ENCODE measurements at regions not wholly inside any gene's neighbourhood (a gene's known extent, or its start where the extent isn't known, plus 50 kb on each side); places are given as distances from the start of the nearest gene placed in this dataset.

- no peak for DNase-seq (ENCODE audit: low spot score)
Observed at GRCh38 chr16:87127766-87128147, 189.4 kb downstream of the C16orf95 start.

GRCh38 chr16:87129771-87130170 lies 187.4 kb downstream of the C16orf95 start:
- no peak for DNase-seq (ENCODE audit: low spot score)

GRCh38 chr16:87131061-87131995 lies 185.9 kb downstream of the C16orf95 start:
- DNase-seq (ENCODE audit: low spot score): no peak

GRCh38 chr16:87131996-87132345 lies 185.2 kb downstream of the C16orf95 start:
- DNase-seq (ENCODE audit: low spot score): no peak

- DNase-seq (ENCODE audit: low spot score): no peak
Observed at GRCh38 chr16:87132361-87133014, 184.7 kb downstream of the C16orf95 start.

GRCh38 chr16:87133112-87133850 lies 183.9 kb downstream of the C16orf95 start:
- DNase-seq (ENCODE audit: low spot score): no peak

- DNase-seq (ENCODE audit: low spot score): no peak
Observed at GRCh38 chr16:87133966-87134627, 183.1 kb downstream of the C16orf95 start.

- no peak for DNase-seq (ENCODE audit: low spot score)
Observed at GRCh38 chr16:87134628-87134995, 182.6 kb downstream of the C16orf95 start.

- no peak for DNase-seq (ENCODE audit: low spot score)
Observed at GRCh38 chr16:87135246-87136030, 181.8 kb downstream of the C16orf95 start.

- DNase-seq (ENCODE audit: low spot score): no peak
Observed at GRCh38 chr16:87138316-87138715, 178.9 kb downstream of the C16orf95 start.

GRCh38 chr16:87138738-87139267 lies 178.4 kb downstream of the C16orf95 start:
- DNase-seq (ENCODE audit: low spot score): no peak

- no peak for DNase-seq (ENCODE audit: low spot score)
Observed at GRCh38 chr16:87140211-87141200, 176.7 kb downstream of the C16orf95 start.

- no peak for DNase-seq (ENCODE audit: low spot score)
Observed at GRCh38 chr16:87141402-87141801, 175.8 kb downstream of the C16orf95 start.

- no peak for DNase-seq (ENCODE audit: low spot score)
Observed at GRCh38 chr16:87143661-87144121, 173.5 kb downstream of the C16orf95 start.

GRCh38 chr16:87144232-87144631 lies 173.0 kb downstream of the C16orf95 start:
- no peak for DNase-seq (ENCODE audit: low spot score)

GRCh38 chr16:87145181-87146176 lies 171.7 kb downstream of the C16orf95 start:
- DNase-seq (ENCODE audit: low spot score): peak; percentile 99

- no peak for DNase-seq (ENCODE audit: low spot score)
Observed at GRCh38 chr16:87146676-87147075, 170.5 kb downstream of the C16orf95 start.

- DNase-seq (ENCODE audit: low spot score): no peak
Observed at GRCh38 chr16:87149051-87149450, 168.1 kb downstream of the C16orf95 start.

Measured in H4 (cell line).